ENCODE measurements at regions not wholly inside any gene's neighbourhood (a gene's known extent, or its start where the extent isn't known, plus 50 kb on each side); places are given as distances from the start of the nearest gene placed in this dataset.

- H3K9me2 ChIP-seq (ENCODE audit: low read depth, low read length): no peaks in the 10 kb centered on the region
- no peaks in the 10 kb centered on the region for H3K79me2 ChIP-seq (ENCODE audit: insufficient read depth, low read length)
- H3K27ac ChIP-seq (ENCODE audit: low read depth, low read length, poor library complexity, severe bottlenecking): no peak overlapping the region
- no peaks in the 10 kb centered on the region for H3K36me3 ChIP-seq (ENCODE audit: insufficient read depth, low read length)
- no peak overlapping the region for H3K4me2 ChIP-seq (ENCODE audit: low read length)
- H3K27me3 ChIP-seq (ENCODE audit: insufficient read depth, low read length): no peaks in the 10 kb centered on the region
- no peaks in the 10 kb centered on the region for H3K9me3 ChIP-seq (ENCODE audit: low read length)
- no peak overlapping the region for H3K4me3 ChIP-seq (ENCODE audit: low read depth, low read length, poor library complexity, severe bottlenecking)
- peaks cover 33% of the 10 kb centered on the region for H3K4me1 ChIP-seq (ENCODE audit: insufficient read depth, low read length, severe bottlenecking)
- no peaks in the 10 kb centered on the region for H4K20me1 ChIP-seq (ENCODE audit: insufficient read depth, low read length)
- no peaks in the 10 kb centered on the region for H3F3A ChIP-seq (ENCODE audit: insufficient read depth, low read length)
- H2AFZ ChIP-seq (ENCODE audit: low read length): no peak overlapping the region
- H3K9ac ChIP-seq (ENCODE audit: low read length): no peak overlapping the region
- no peak for TF ChIP-seq EZH2 (IDR thresholded peaks at IDR 0.05; ENCODE audit: borderline replicate concordance, low read length)
- TF ChIP-seq, protein P1, sequence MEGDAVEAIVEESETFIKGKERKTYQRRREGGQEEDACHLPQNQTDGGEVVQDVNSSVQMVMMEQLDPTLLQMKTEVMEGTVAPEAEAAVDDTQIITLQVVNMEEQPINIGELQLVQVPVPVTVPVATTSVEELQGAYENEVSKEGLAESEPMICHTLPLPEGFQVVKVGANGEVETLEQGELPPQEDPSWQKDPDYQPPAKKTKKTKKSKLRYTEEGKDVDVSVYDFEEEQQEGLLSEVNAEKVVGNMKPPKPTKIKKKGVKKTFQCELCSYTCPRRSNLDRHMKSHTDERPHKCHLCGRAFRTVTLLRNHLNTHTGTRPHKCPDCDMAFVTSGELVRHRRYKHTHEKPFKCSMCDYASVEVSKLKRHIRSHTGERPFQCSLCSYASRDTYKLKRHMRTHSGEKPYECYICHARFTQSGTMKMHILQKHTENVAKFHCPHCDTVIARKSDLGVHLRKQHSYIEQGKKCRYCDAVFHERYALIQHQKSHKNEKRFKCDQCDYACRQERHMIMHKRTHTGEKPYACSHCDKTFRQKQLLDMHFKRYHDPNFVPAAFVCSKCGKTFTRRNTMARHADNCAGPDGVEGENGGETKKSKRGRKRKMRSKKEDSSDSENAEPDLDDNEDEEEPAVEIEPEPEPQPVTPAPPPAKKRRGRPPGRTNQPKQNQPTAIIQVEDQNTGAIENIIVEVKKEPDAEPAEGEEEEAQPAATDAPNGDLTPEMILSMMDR (IDR thresholded peaks at IDR 0.05; ENCODE audit: low read length): no peak
Observed at GRCh38 chr1:87955038-87955437, 626.4 kb downstream of the LMO4 start.

DNA sequence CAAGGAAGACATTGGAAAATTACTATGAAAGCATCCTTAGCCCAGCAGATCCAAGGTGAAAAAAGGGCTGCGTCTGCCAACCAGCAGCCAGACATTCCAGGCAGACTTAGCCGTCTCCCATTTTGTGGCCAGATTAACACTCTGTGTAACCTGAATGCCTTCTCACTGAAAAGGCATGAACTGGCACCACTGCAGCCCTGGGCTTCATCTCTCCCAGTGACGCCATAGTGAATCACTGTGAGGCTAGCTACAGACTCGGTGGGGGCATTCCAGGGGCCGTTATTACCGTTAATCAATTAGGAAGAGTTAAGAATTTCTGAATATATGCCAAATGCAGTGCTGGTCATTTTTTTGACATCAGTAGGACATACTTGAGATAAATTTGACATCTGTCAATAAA is 627.4 kb downstream of the LMO4 start:
- Histone ChIP-seq H3K27me3 (ENCODE audit: insufficient read depth, low read length) (no peaks in the 10 kb centered on the region), H3K4me2 (ENCODE audit: low read length) (no peak overlapping the region), H2AFZ (ENCODE audit: low read length) (no peak overlapping the region), H3K79me2 (ENCODE audit: insufficient read depth, low read length) (no peaks in the 10 kb centered on the region), H4K20me1 (ENCODE audit: insufficient read depth, low read length) (no peaks in the 10 kb centered on the region), H3K9me2 (ENCODE audit: low read depth, low read length) (no peaks in the 10 kb centered on the region), H3K4me3 (ENCODE audit: low read depth, low read length, poor library complexity, severe bottlenecking) (no peak overlapping the region), H3K36me3 (ENCODE audit: insufficient read depth, low read length) (no peaks in the 10 kb centered on the region), H3K4me1 (ENCODE audit: insufficient read depth, low read length, severe bottlenecking) (peaks cover 26% of the 10 kb centered on the region), H3K9me3 (ENCODE audit: low read length) (no peaks in the 10 kb centered on the region), H3K27ac (ENCODE audit: low read depth, low read length, poor library complexity, severe bottlenecking) (no peak overlapping the region), H3K9ac (ENCODE audit: low read length) (no peak overlapping the region), H3F3A (ENCODE audit: insufficient read depth, low read length) (no peaks in the 10 kb centered on the region)
- no peak for TF ChIP-seq EZH2 (IDR thresholded peaks at IDR 0.05; ENCODE audit: borderline replicate concordance, low read length)
- TF ChIP-seq, protein P1 (IDR thresholded peaks at IDR 0.05; ENCODE audit: low read length): no peak

GRCh38 chr1:87956750-87957149 is 628.1 kb downstream of the LMO4 start:
- no peak overlapping the region for H3K4me3 ChIP-seq (ENCODE audit: low read depth, low read length, poor library complexity, severe bottlenecking)
- no peak for TF ChIP-seq EZH2 (IDR thresholded peaks at IDR 0.05; ENCODE audit: borderline replicate concordance, low read length)
- TF ChIP-seq, protein P1 (IDR thresholded peaks at IDR 0.05; ENCODE audit: low read length): no peak

More at GRCh38 chr1:87956750-87957149, 628.1 kb downstream of the LMO4 start:
- no peaks in the 10 kb centered on the region for H3F3A ChIP-seq (ENCODE audit: insufficient read depth, low read length)
- no peak overlapping the region for H3K9ac ChIP-seq (ENCODE audit: low read length)
- H3K9me3 ChIP-seq (ENCODE audit: low read length): no peaks in the 10 kb centered on the region
- no peaks in the 10 kb centered on the region for H4K20me1 ChIP-seq (ENCODE audit: insufficient read depth, low read length)
- H3K36me3 ChIP-seq (ENCODE audit: insufficient read depth, low read length): no peaks in the 10 kb centered on the region
- peaks cover 22% of the 10 kb centered on the region for H3K4me1 ChIP-seq (ENCODE audit: insufficient read depth, low read length, severe bottlenecking)
- H3K9me2 ChIP-seq (ENCODE audit: low read depth, low read length): no peaks in the 10 kb centered on the region
- H3K27me3 ChIP-seq (ENCODE audit: insufficient read depth, low read length): no peaks in the 10 kb centered on the region
- H3K4me2 ChIP-seq (ENCODE audit: low read length): no peak overlapping the region
- H3K79me2 ChIP-seq (ENCODE audit: insufficient read depth, low read length): no peaks in the 10 kb centered on the region
- H2AFZ ChIP-seq (ENCODE audit: low read length): no peak overlapping the region
- no peak overlapping the region for H3K27ac ChIP-seq (ENCODE audit: low read depth, low read length, poor library complexity, severe bottlenecking)

All from OCI-LY1 (cell line).